PFSK-1 (cell line): ENCODE measurements at regions not wholly inside any gene's neighbourhood (a gene's known extent, or its start where the extent isn't known, plus 50 kb on each side); places are given as distances from the start of the nearest gene placed in this dataset.

Experiments used
- REST ChIP-seq, 2 experiments: IDR thresholded peaks; 2 replicates each; pipeline versions ENCODE4 v1.6.1 to v1.8.0; 2011 to 2012; ENCODE audit warnings: low read depth in 2 of 2, low read length in 2 of 2, control low read depth in 1 of 2, inconsistent platforms in 1 of 2, mild to moderate bottlenecking in 1 of 2, moderate library complexity in 1 of 2; ENCODE audit not compliant: insufficient read depth in 1 of 2
- SIN3A ChIP-seq: IDR thresholded peaks from 2 replicates; pipeline ENCODE4 v1.6.1; 2012; ENCODE audit warnings: mild to moderate bottlenecking, low read length, moderate library complexity, borderline replicate concordance; ENCODE audit not compliant: insufficient read depth

DNA sequence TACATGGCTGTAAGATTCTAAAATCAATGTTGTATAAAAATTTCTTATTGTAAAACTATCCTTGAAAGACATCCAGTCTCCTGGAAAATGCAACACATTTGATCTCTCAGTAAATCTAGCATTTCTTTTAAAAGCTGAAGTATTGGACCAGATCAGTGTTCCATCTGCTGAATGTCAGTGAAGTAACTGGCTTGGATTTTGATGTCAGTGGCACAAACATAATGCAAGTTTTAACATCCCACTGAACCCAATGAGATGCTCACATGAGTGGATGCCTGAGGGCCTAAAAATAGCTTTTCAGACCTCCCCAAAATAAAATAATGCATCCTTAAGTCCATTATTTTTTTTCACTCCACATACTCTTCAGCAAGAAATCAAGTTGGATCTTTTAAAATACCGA, 1432.2 kb downstream of the MRPL39 start:
- TF ChIP-seq REST (IDR thresholded peaks at IDR 0.05; ENCODE audit: insufficient read depth in 1 of 2, low read depth in 2 of 2, low read length in 2 of 2) (no peak), SIN3A (no peak)
